ENCODE measurements at regions not wholly inside any gene's neighbourhood (a gene's known extent, or its start where the extent isn't known, plus 50 kb on each side); places are given as distances from the start of the nearest gene placed in this dataset.

DNA sequence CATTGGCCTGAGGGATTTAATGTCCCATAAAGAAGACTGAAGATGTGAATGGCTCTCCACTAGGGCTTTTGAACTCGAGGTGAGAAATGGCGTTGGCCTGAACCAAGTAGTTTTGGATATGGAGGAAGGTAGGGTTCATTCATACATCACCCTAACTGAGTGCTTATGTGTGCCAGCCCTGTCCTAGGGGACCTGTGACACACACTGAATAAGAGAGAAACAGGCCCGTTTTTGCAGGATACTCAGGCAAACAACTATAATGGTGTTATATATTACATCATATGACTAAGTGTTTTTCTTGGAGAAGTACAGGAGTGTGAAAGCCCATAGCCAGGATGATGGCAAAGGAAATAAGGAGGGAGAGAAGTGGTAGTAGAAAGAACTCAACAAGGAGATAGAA, 368.1 kb downstream of the TMEM135 start:
- Histone ChIP-seq H3K36me3 (replicated peaks; ENCODE audit: control insufficient read depth, insufficient read depth, low read length) (no peaks in the 10 kb centered on the region), H3K4me3 (ENCODE audit: insufficient read depth, low read depth, low read length) (no peak overlapping the region), H3K27me3 (ENCODE audit: control insufficient read depth, insufficient read depth, low read length) (no peaks in the 10 kb centered on the region)
- DNase-seq = no peak

DNA sequence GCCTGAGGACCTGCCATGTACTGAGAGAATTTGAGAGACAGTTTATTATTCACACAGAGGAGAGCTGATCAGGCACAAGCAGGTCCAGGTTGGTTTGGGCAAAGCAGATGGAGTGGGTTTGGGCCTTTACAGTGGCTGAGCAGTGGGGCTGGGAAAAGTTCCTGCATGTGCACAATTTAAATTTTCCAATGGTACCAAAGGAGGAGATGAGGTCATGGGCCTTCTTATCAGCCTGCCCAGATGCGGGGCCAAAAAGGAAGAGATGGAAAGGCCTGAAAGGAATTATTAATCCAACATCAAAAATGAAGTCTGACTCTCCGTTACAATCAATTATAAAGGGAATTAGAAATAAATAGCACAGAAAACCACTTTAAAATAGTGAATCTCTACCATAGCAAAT, 367.6 kb downstream of the TMEM135 start:
- Histone ChIP-seq H3K4me3 (ENCODE audit: insufficient read depth, low read depth, low read length) (no peak overlapping the region), H3K36me3 (replicated peaks; ENCODE audit: control insufficient read depth, insufficient read depth, low read length) (no peaks in the 10 kb centered on the region), H3K27me3 (ENCODE audit: control insufficient read depth, insufficient read depth, low read length) (no peaks in the 10 kb centered on the region)
- no peak for DNase-seq

DNA sequence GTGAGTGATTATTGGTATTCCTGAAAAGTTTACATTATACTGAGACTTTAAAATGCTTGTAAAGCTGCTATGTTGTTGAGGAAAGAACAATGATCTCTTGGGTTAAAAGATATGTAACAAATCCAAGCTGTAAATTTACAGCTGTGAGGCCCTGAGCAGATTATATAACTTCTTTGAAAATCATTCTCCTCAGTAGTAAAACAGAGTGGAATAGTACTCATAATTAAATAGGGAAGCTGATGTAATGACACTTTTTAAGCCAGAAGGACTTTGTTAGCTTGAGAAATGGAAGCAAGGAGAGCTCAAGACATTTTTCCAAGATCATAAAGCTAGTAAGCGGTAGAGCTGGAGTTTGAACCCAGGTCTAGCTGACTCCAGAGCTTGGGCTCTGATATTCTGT, 363.9 kb downstream of the TMEM135 start:
- Histone ChIP-seq H3K4me3 (ENCODE audit: insufficient read depth, low read depth, low read length) (no peak overlapping the region), H3K27me3 (ENCODE audit: control insufficient read depth, insufficient read depth, low read length) (no peaks in the 10 kb centered on the region), H3K36me3 (replicated peaks; ENCODE audit: control insufficient read depth, insufficient read depth, low read length) (no peaks in the 10 kb centered on the region)
- DNase-seq = no peak

- H3K27me3 ChIP-seq (ENCODE audit: control insufficient read depth, insufficient read depth, low read length) = no peaks in the 10 kb centered on the region
- no peak for DNase-seq
- H3K4me3 ChIP-seq (ENCODE audit: insufficient read depth, low read depth, low read length) = no peak overlapping the region
- no peaks in the 10 kb centered on the region for H3K36me3 ChIP-seq (replicated peaks; ENCODE audit: control insufficient read depth, insufficient read depth, low read length)
Observed at GRCh38 chr11:87399341-87399740, 361.6 kb downstream of the TMEM135 start.

GRCh38 chr11:87398931-87399330, 361.2 kb downstream of the TMEM135 start:
- H3K36me3 ChIP-seq (replicated peaks; ENCODE audit: control insufficient read depth, insufficient read depth, low read length) = no peaks in the 10 kb centered on the region
- DNase-seq = no peak
- H3K4me3 ChIP-seq (ENCODE audit: insufficient read depth, low read depth, low read length) = no peak overlapping the region
- H3K27me3 ChIP-seq (ENCODE audit: control insufficient read depth, insufficient read depth, low read length) = no peaks in the 10 kb centered on the region

DNA sequence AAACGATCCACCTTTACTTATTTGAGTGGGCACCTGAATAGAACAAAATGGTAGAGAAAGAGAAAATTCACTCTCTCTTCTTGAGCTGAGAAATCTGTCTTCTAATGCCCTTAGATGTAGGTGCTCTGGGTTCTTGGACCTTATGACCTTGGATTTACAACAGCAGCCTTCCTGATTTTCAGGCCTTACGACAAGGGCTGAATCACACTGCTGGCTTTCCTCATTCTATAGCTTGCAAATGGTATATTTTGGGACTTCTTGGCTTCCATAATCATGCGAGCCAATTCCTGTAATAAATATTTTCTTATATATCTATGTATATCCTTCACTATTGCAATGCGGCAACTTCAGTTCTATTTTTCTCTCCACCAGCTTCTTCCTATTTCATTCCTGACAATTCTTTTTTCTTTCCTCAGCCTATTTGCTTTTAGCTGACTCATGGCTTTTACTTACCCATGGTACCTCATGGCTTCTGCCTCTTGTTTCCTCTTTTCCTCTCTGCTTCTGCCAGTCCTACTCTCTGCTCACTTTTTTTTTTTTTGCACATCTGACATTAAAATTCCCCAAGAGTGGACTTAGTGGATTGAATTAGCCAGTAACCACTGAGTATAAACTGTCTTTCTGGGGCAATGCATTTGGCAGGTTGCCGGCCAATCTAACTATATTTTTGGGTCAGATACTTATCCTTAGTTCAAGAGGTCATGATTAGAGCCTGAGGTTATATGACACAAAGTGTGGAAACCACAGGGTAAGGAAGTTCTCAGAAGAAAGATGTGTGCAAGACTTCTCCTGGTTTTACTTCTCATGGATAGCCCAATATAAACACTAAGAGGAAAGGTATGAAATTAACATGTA, 359.5 kb downstream of the TMEM135 start:
- Histone ChIP-seq H3K27me3 (ENCODE audit: control insufficient read depth, insufficient read depth, low read length) (no peaks in the 10 kb centered on the region), H3K4me3 (ENCODE audit: insufficient read depth, low read depth, low read length) (no peak overlapping the region), H3K36me3 (replicated peaks; ENCODE audit: control insufficient read depth, insufficient read depth, low read length) (no peaks in the 10 kb centered on the region)
- no peak for DNase-seq

DNA sequence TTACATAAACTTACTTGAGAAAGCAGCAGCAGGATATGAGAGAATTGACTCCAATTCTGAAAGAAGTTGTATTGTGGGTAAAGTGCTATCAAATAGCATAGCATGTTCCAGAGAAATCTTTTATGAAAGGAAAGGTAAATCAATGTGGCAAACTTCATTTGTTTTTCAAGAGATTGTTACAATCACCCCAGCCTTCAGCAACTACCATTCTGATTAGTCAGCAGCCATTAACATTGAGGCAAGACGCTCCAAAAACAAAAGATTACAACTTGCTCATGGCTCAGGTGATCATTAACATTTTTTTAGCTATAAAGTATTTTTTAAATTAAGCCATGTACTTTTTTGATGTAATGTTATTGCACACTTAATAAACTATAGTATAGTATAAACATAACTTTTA, 357.2 kb downstream of the TMEM135 start:
- no peak for DNase-seq
- no peaks in the 10 kb centered on the region for H3K27me3 ChIP-seq (ENCODE audit: control insufficient read depth, insufficient read depth, low read length)
- H3K4me3 ChIP-seq (ENCODE audit: insufficient read depth, low read depth, low read length) = no peak overlapping the region
- H3K36me3 ChIP-seq (replicated peaks; ENCODE audit: control insufficient read depth, insufficient read depth, low read length) = no peaks in the 10 kb centered on the region

- Histone ChIP-seq H3K27me3 (ENCODE audit: control insufficient read depth, insufficient read depth, low read length) (no peaks in the 10 kb centered on the region), H3K4me3 (ENCODE audit: insufficient read depth, low read depth, low read length) (no peak overlapping the region), H3K36me3 (replicated peaks; ENCODE audit: control insufficient read depth, insufficient read depth, low read length) (no peaks in the 10 kb centered on the region)
- DNase-seq = no peak
Observed at GRCh38 chr11:87392665-87393064, 354.9 kb downstream of the TMEM135 start.

DNA sequence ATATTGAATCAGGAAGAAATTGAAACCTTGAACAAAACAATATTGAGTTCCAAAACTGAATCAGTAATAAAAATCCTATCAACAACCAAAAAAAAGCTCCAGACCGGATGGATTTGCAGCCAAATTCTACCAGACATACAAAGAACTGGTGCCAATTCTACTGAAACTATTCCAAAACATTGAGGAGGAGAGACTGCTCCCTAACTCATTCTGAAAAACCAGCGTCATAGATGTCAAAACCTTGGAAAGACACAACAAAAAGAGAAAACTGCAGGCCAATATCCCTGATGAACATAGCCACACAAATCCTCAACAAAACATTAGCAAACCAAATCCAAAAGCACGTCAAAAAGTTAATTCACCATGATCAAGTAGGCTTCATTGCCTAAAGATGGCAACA, 353.8 kb downstream of the TMEM135 start:
- Histone ChIP-seq H3K27me3 (ENCODE audit: control insufficient read depth, insufficient read depth, low read length) (no peaks in the 10 kb centered on the region), H3K36me3 (replicated peaks; ENCODE audit: control insufficient read depth, insufficient read depth, low read length) (no peaks in the 10 kb centered on the region), H3K4me3 (ENCODE audit: insufficient read depth, low read depth, low read length) (no peak overlapping the region)
- no peak for DNase-seq

- Histone ChIP-seq H3K36me3 (replicated peaks; ENCODE audit: control insufficient read depth, insufficient read depth, low read length) (no peaks in the 10 kb centered on the region), H3K27me3 (ENCODE audit: control insufficient read depth, insufficient read depth, low read length) (no peaks in the 10 kb centered on the region), H3K4me3 (ENCODE audit: insufficient read depth, low read depth, low read length) (no peak overlapping the region)
- no peak for DNase-seq
Observed at GRCh38 chr11:87384078-87384729, 346.5 kb downstream of the TMEM135 start.

- Histone ChIP-seq H3K36me3 (replicated peaks; ENCODE audit: control insufficient read depth, insufficient read depth, low read length) (no peaks in the 10 kb centered on the region), H3K4me3 (ENCODE audit: insufficient read depth, low read depth, low read length) (no peak overlapping the region), H3K27me3 (ENCODE audit: control insufficient read depth, insufficient read depth, low read length) (no peaks in the 10 kb centered on the region)
- no peak for DNase-seq
Observed at GRCh38 chr11:87374038-87374807, 336.5 kb downstream of the TMEM135 start.

Measured in H7 (cell line).